HTR-8/SVneo (cell line): ENCODE measurements at regions not wholly inside any gene's neighbourhood (a gene's known extent, or its start where the extent isn't known, plus 50 kb on each side); places are given as distances from the start of the nearest gene placed in this dataset.

Source experiments
- DNase-seq: peaks from one replicate; pipeline ENCODE4 v3.0.0; 2011; ENCODE audit warnings: low spot score, mixed read lengths; ENCODE audit not compliant: insufficient read length
- FAIRE-seq: peaks from 2 replicates; lab custom pipeline; 2011; peaks lifted over from hg19 to GRCh38; lab: Jason Lieb, UNC

DNA sequence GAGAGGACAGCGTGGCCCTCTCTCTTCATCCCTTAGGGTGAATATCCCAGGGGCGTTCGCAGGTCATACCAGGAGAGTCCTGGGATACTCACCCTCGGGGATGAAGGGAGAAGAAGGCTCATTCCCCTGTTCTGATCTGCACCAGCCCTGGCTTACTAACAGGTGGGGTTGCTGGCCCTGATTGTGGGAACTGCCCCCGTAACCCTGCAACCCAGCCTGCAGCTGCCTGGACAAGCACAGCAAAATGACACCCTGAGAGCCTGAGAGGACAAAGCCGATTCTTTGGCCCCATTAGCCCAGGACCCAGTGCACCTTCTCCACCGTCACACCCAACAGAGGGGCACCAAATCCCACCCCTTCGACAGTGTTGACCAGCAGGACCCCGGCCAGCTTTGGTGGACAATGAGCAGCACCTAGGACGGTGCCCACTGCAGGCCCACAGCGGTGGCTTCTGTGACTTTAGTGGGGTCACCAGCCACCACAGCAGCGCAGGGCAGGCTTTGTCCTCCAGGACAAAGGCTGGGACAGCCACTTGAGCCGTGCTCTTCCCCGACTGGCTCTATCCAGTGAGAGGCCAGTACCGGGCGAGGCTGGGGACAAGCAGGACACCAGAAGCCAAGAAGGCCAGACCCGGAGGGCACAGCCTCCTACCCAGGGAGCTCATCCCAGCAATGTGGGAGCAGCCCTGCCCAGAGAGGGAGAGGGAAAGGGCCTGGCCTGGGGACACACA is 98.5 kb upstream of the RTL6 start:
- DNase-seq (no peak), FAIRE-seq (no peak)

GRCh38 chr22:44595841-44596341 is 97.9 kb upstream of the RTL6 start:
- no peak for FAIRE-seq
- DNase-seq = no peak

GRCh38 chr22:44594951-44595350 is 96.9 kb upstream of the RTL6 start:
- no peak for DNase-seq
- no peak for FAIRE-seq

- DNase-seq (no peak), FAIRE-seq (no peak)
These were observed 94.8 kb upstream of the RTL6 start for GRCh38 chr22:44592824-44593148.

GRCh38 chr22:44592126-44592823 is 94.2 kb upstream of the RTL6 start:
- FAIRE-seq = no peak
- DNase-seq = no peak

GRCh38 chr22:44591146-44591790 is 93.2 kb upstream of the RTL6 start:
- DNase-seq (no peak), FAIRE-seq (no peak)

- FAIRE-seq (no peak), DNase-seq (no peak)
These were observed 92.3 kb upstream of the RTL6 start for GRCh38 chr22:44590291-44590690.

DNA sequence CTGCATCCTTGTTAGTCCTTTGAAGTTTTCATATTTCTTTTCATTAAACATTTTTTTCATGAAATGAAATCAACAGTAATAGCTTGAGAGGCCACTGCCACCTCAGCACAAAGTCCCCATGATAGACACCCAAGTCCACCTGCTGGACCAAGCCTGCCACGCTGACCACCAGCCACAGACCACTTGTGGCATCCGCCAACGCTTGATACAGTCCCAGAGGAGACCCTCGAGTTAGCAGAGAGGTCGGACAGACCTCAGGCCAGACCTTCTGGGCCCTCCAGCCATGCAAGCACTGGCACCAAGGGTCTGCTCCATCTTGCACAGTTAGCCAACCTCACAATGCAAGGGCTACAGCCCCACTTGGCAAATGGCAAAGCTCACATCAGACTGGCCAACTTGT is 91.8 kb upstream of the RTL6 start:
- FAIRE-seq = no peak

GRCh38 chr22:44588348-44588747 is 90.3 kb upstream of the RTL6 start:
- FAIRE-seq (no peak), DNase-seq (no peak)

More for the DNA sequence above, 91.8 kb upstream of the RTL6 start:
- DNase-seq = no peak

GRCh38 chr22:44587737-44588310 is 89.8 kb upstream of the RTL6 start:
- DNase-seq (no peak), FAIRE-seq (no peak)

- FAIRE-seq (no peak), DNase-seq (no peak)
These were observed 89.1 kb upstream of the RTL6 start for GRCh38 chr22:44586999-44587736.

DNA sequence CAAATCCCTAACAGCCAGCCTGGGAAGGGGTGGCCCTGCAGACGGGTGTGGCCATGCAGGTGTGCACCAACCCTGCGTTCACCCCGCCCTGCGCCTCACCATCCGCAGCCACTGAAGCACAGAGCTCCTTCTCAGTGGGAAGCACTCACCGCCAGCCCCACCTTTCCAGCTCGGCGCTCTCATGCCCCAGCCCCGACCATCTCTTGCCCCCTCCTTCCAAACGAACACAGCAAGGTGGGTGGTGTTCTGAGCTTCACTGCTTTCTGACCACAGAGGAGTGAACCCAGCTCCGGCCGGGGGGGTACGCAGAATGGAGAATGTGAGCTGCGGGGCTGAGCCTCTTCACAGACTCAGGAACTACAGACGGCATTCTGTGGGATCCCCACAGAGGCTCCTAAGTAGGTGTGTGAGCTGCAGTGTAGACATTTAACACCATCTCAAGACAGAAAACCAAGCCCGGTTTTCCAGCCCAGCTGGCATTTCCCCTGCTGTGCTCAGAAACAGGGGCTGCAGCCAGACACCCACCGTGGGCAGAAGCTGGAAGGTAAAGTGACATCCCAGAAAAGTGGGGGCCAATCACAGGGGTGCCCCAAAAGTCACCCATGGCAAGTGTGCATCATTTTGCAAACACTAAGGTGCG is 88.4 kb upstream of the RTL6 start:
- FAIRE-seq = no peak
- DNase-seq = no peak

DNA sequence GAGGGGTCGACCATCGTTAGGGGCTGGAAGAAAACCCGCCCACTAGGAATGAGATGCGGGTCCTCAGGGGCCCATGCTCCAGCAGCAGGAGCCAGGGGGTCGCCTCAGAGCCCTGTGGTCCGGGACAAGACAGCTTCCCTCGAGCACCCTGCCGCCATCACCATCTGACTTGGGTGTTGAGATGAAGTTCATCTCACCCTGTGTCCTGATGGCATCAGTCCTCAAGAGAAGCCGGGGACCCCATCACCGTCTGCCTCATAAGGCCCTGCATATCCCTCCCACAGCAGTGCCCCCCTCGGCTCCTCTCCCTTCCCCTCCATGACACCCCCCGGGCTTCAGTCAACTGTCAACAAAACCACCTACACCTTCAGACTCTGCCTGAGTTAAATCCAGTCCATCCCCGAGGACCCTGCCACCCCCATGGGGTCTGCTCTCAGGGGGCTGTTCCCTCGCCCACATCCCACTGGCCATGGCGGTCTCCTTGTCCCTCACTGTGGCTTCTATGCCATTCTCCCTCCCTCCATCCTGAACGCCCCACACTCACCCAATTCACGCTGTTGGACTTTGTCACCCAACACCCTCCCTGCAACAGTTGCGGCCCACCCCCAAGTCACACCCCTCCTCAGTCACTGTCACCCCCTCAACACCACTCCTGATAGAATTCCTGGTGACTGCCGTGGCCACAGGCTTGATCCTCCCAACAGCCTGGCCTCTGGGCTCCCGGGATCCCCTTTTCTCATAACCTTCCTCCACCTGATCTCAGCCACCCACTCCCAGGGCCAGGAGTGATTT is 87.7 kb upstream of the RTL6 start:
- FAIRE-seq (no peak), DNase-seq (no peak)

- DNase-seq (no peak), FAIRE-seq (no peak)
These were observed 86.3 kb upstream of the RTL6 start for GRCh38 chr22:44584256-44584902.

- DNase-seq (no peak), FAIRE-seq (no peak)
These were observed 85.8 kb upstream of the RTL6 start for GRCh38 chr22:44583854-44584253.

GRCh38 chr22:44583061-44583760 is 85.2 kb upstream of the RTL6 start:
- DNase-seq (no peak), FAIRE-seq (no peak)

DNA sequence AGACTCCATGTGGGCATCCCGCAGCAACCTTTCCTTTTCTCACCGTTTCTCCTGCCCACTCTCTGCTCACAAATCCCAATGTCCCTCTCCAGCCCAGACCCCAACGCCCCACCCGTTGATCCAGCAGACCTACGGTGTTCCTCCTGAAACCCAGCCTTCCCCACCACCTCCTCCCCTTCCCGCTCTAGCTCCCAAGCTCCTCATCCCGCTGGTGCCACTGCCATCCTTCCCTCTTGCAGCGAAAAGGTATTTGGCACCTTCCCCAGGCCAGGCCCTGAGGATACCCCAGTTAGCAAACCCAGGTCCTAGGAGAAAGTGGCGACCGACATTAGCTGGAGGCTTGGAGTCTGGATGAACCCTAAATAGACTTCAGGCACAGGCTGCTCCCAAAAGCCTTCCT is 84.0 kb upstream of the RTL6 start:
- FAIRE-seq (no peak), DNase-seq (no peak)

GRCh38 chr22:44581096-44581435 is 83.0 kb upstream of the RTL6 start:
- FAIRE-seq (no peak), DNase-seq (no peak)
